Activated CD8-positive, alpha-beta T cell treated with anti-CD3 and anti-CD28 coated beads for 36 hours (primary cell): ENCODE measurements at regions not wholly inside any gene's neighbourhood (a gene's known extent, or its start where the extent isn't known, plus 50 kb on each side); places are given as distances from the start of the nearest gene placed in this dataset.

Source experiments
- ATAC-seq: fragments of 200-7000 bp; cut with Tn5 transposase; one replicate; pipeline ENCODE4 v1.10.0; 2021; ENCODE audit warnings: mild to moderate bottlenecking, moderate library complexity
- CTCF ChIA-PET: fragments of 350-600 bp; sonication (Branson Sonifier 250); formaldehyde crosslinking; loops from one replicate; lab custom pipeline; 2021; ENCODE audit warnings: antibody characterized with exemption; lab: Charles Lee
- POLR2A ChIA-PET: fragments of 350-600 bp; sonication (Branson Sonifier 250); formaldehyde crosslinking; loops from one replicate; lab custom pipeline; 2021; ENCODE audit warnings: antibody characterized with exemption; lab: Charles Lee
- DNase-seq: peaks from one replicate; pipeline ENCODE4 v3.0.0-alpha.2; 2020
- H3K27ac Mint-ChIP-seq: one replicate; pipeline ENCODE4 v1.8.0; 2021; ENCODE audit warnings: mild to moderate bottlenecking, mixed read lengths
- H3K27me3 Mint-ChIP-seq: one replicate; pipeline ENCODE4 v1.8.0; 2021; ENCODE audit warnings: mixed read lengths
- H3K36me3 Mint-ChIP-seq: one replicate; pipeline ENCODE4 v1.8.0; 2021; ENCODE audit warnings: low read depth, mixed read lengths
- H3K4me1 Mint-ChIP-seq: one replicate; pipeline ENCODE4 v1.8.0; 2021; ENCODE audit warnings: low read depth, mixed read lengths
- H3K4me3 Mint-ChIP-seq: one replicate; pipeline ENCODE4 v1.8.0; 2021; ENCODE audit warnings: mild to moderate bottlenecking, moderate library complexity, mixed read lengths
- H3K9me3 Mint-ChIP-seq: one replicate; pipeline ENCODE4 v1.8.0; 2021; ENCODE audit warnings: mixed read lengths
- CTCF ChIP-seq: fragments of 200-600 bp; IDR thresholded peaks from one replicate; pipeline ENCODE4 v1.8.0; 2022; ENCODE audit warnings: antibody characterized with exemption, mild to moderate bottlenecking
- intact Hi-C: fragments of 100-400 bp; cut with micrococcal nuclease; formaldehyde crosslinking; loops from one replicate; pipeline ENCODE4 v1.10.0; 2022

- no peaks in the 10 kb centered on the region for H3K27me3 Mint-ChIP-seq
- no peaks in the 10 kb centered on the region for H3K9me3 Mint-ChIP-seq
- ChIA-PET POLR2A (no interaction called here), CTCF (interaction anchor here (1.0 to 1.6 kb wide), 7 partner anchors 10 to 58 kb away, joined by 3 to 7 read pairs (median 3); no protein-coding TSS in a partner anchor)
- no peaks in the 10 kb centered on the region for H3K36me3 Mint-ChIP-seq
- H3K27ac Mint-ChIP-seq, result no peak overlapping the region
- no peak for DNase-seq
- H3K4me1 Mint-ChIP-seq, result no peaks in the 10 kb centered on the region
- intact Hi-C loops, result loop anchor here (10.0 kb wide), 1 partner anchor 311 kb away; no protein-coding TSS in a partner anchor
- no peak for TF ChIP-seq CTCF
- H3K4me3 Mint-ChIP-seq, result no peak overlapping the region
- ATAC-seq, result no peak
Observed at GRCh38 chr1:29793653-29794348, 557.5 kb downstream of the PTPRU start.

- ChIA-PET POLR2A (no interaction called here), CTCF (interaction anchor here (0.6 to 1.6 kb wide), 9 partner anchors 11 to 293 kb away, joined by 3 to 7 read pairs (median 3); no protein-coding TSS in a partner anchor)
- no peaks in the 10 kb centered on the region for H3K4me1 Mint-ChIP-seq
- intact Hi-C loops, result loop anchor here (10.0 kb wide), 1 partner anchor 312 kb away; no protein-coding TSS in a partner anchor
- ATAC-seq, result peak; percentile 75
- peak; percentile 75 for TF ChIP-seq CTCF
- no peak overlapping the region for H3K27ac Mint-ChIP-seq
- H3K4me3 Mint-ChIP-seq, result no peak overlapping the region
- H3K36me3 Mint-ChIP-seq, result no peaks in the 10 kb centered on the region
- H3K27me3 Mint-ChIP-seq, result no peaks in the 10 kb centered on the region
- DNase-seq, result peak; percentile 83
- H3K9me3 Mint-ChIP-seq, result no peaks in the 10 kb centered on the region
Observed at GRCh38 chr1:29793101-29793546, 556.8 kb downstream of the PTPRU start.

- POLR2A ChIA-PET, result no interaction called here
Observed at GRCh38 chr1:29789910-29790247, 553.6 kb downstream of the PTPRU start.

GRCh38 chr1:29789221-29789909 is 553.0 kb downstream of the PTPRU start:
- DNase-seq (no peak), ATAC-seq (no peak)
- Mint-ChIP-seq H3K4me1 (no peaks in the 10 kb centered on the region), H3K9me3 (no peaks in the 10 kb centered on the region), H3K4me3 (no peak overlapping the region), H3K27me3 (no peaks in the 10 kb centered on the region), H3K36me3 (no peaks in the 10 kb centered on the region), H3K27ac (no peak overlapping the region)
- ChIA-PET POLR2A (no interaction called here), CTCF (interaction anchor here (1.2 kb wide), 1 partner anchor 25 kb away, joined by 3 read pairs; no protein-coding TSS in a partner anchor)
- intact Hi-C loops, result no loop called here
- no peak for TF ChIP-seq CTCF

More at GRCh38 chr1:29789910-29790247, 553.6 kb downstream of the PTPRU start:
- Mint-ChIP-seq H3K27me3 (no peaks in the 10 kb centered on the region), H3K4me1 (no peaks in the 10 kb centered on the region), H3K9me3 (no peaks in the 10 kb centered on the region), H3K27ac (no peak overlapping the region), H3K36me3 (no peaks in the 10 kb centered on the region), H3K4me3 (no peak overlapping the region)
- no peak for DNase-seq
- CTCF ChIA-PET, result interaction anchor here (1.2 kb wide), 1 partner anchor 26 kb away, joined by 3 read pairs; no protein-coding TSS in a partner anchor
- intact Hi-C loops, result loop anchor here (10.0 kb wide), 1 partner anchor 315 kb away; no protein-coding TSS in a partner anchor
- no peak for ATAC-seq
- TF ChIP-seq CTCF, result no peak
